GM12878 (cell line): ENCODE measurements at regions not wholly inside any gene's neighbourhood (a gene's known extent, or its start where the extent isn't known, plus 50 kb on each side); places are given as distances from the start of the nearest gene placed in this dataset.

Source experiments
- ATAC-seq: fragments of 200-7000 bp; cut with Tn5 transposase; 3 replicates; pipeline ENCODE4 v1.9.1; 2020; ENCODE audit warnings: mild to moderate bottlenecking, moderate library complexity
- BruUV-seq: library from RNA; stranded (reverse); fragments of 400-500 nt; replicated peaks from 2 replicates; lab custom pipeline; 2021; lab: Mats Ljungman, UMichigan
- CTCF ChIA-PET: fragments of 300-600 bp; sonication (Branson Sonifier 250); formaldehyde crosslinking; extraction: SDS; loops from one replicate; lab custom pipeline; 2021; ENCODE audit warnings: inconsistent platforms; lab: Yijun Ruan, JAX
- POLR2A ChIA-PET: fragments of 350-600 bp; formaldehyde crosslinking; extraction: SDS; loops from one replicate; lab custom pipeline; 2021; ENCODE audit warnings: inconsistent platforms; lab: Charles Lee
- RAD21 ChIA-PET: fragments of 300-600 bp; sonication (Branson Sonifier 250); formaldehyde crosslinking; loops from one replicate; lab custom pipeline; 2023; ENCODE audit warnings: antibody characterized with exemption; ENCODE audit not compliant: unreplicated experiment; lab: Charles Lee
- SMC1A ChIA-PET: fragments of 300-600 bp; sonication (Branson Sonifier 250); formaldehyde crosslinking; loops from one replicate; lab custom pipeline; 2023; ENCODE audit not compliant: unreplicated experiment, uncharacterized antibody; lab: Charles Lee
- DNase-seq: peaks from one replicate; pipeline ENCODE4 v3.0.0-alpha.2; 2011; ENCODE audit warnings: low read depth, low spot score
- FAIRE-seq: peaks from 3 replicates; lab custom pipeline; 2011; peaks lifted over from hg19 to GRCh38; lab: Jason Lieb, UNC
- H2AFZ ChIP-seq: 2 replicates; pipeline ENCODE4 v1.6.0; 2011; ENCODE audit warnings: low read depth, low read length, control low read depth; ENCODE audit not compliant: control insufficient read depth
- H3K27ac ChIP-seq: 2 replicates; pipeline ENCODE4 v1.5.1; 2011; ENCODE audit warnings: control low read depth; ENCODE audit not compliant: control insufficient read depth, insufficient read depth
- H3K27me3 ChIP-seq, 2 experiments: replicated peaks in 1 of 2; 2 replicates each; pipeline versions ENCODE4 v1.6.0 to v1.6.1; 2011; ENCODE audit warnings: low read length in 1 of 2; ENCODE audit not compliant: control insufficient read depth in 2 of 2, insufficient read depth in 2 of 2
- H3K36me3 ChIP-seq, 2 experiments: 2 replicates each; pipeline ENCODE4 v1.5.1; 2011; ENCODE audit warnings: low read length in 1 of 2; ENCODE audit not compliant: control insufficient read depth in 2 of 2, insufficient read depth in 2 of 2
- H3K4me1 ChIP-seq: 2 replicates; pipeline ENCODE4 v1.6.1; 2011; ENCODE audit warnings: mild to moderate bottlenecking, low read length, moderate library complexity, mixed read lengths; ENCODE audit not compliant: control insufficient read depth, insufficient read depth
- H3K4me2 ChIP-seq: 2 replicates; pipeline ENCODE4 v1.6.0; 2011; ENCODE audit warnings: control low read depth; ENCODE audit not compliant: control insufficient read depth, insufficient read depth
- H3K4me3 ChIP-seq: fragments of 200-600 bp; sonication (generic); 2 replicates; pipeline ENCODE4 v1.5.1; 2016
- H3K79me2 ChIP-seq: 2 replicates; pipeline ENCODE4 v1.6.0; 2011; ENCODE audit warnings: low read length; ENCODE audit not compliant: control insufficient read depth, insufficient read depth
- H3K9ac ChIP-seq: 2 replicates; pipeline ENCODE4 v1.8.0; 2011; ENCODE audit warnings: low read length, control low read depth, mixed read lengths; ENCODE audit not compliant: control insufficient read depth, insufficient read depth
- H3K9me3 ChIP-seq: replicated peaks from 3 replicates; pipeline ENCODE4 v1.5.1; 2011; ENCODE audit warnings: mild to moderate bottlenecking, low read length; ENCODE audit not compliant: control insufficient read depth, insufficient read depth
- H4K20me1 ChIP-seq: 2 replicates; pipeline ENCODE4 v1.6.0; 2011; ENCODE audit not compliant: control insufficient read depth, insufficient read depth
- BACH1 ChIP-seq: fragments of 450-650 bp; IDR thresholded peaks from 2 replicates; pipeline ENCODE4 v1.6.1; 2017; ENCODE audit warnings: mild to moderate bottlenecking, borderline replicate concordance
- CBFB ChIP-seq: IDR thresholded peaks from 2 replicates; pipeline ENCODE4 v1.6.1; 2016; ENCODE audit warnings: antibody characterized with exemption, low read depth
- E4F1 ChIP-seq: fragments of 450-650 bp; IDR thresholded peaks from 2 replicates; pipeline ENCODE4 v1.6.1; 2018; ENCODE audit warnings: borderline replicate concordance, mild to moderate bottlenecking; ENCODE audit not compliant: partially characterized antibody
- EP300 ChIP-seq, 2 experiments: fragments of 150-350 bp in 1 of 2; IDR thresholded peaks; 2 replicates each; pipeline ENCODE4 v1.6.1; 2011 to 2012; ENCODE audit warnings: low read depth in 2 of 2, low read length in 2 of 2, borderline replicate concordance in 1 of 2, improper control_type of control experiment in 1 of 2, inconsistent platforms in 1 of 2; ENCODE audit not compliant: control insufficient read depth in 1 of 2
- GABPA ChIP-seq: IDR thresholded peaks from 2 replicates; pipeline ENCODE4 v1.6.1; 2014; ENCODE audit warnings: antibody characterized with exemption, low read depth, mild to moderate bottlenecking, inconsistent platforms
- SREBF2 ChIP-seq: IDR thresholded peaks from 2 replicates; pipeline ENCODE4 v1.6.1; 2012; ENCODE audit warnings: mild to moderate bottlenecking, low read length
- TBL1XR1 ChIP-seq: IDR thresholded peaks from 2 replicates; pipeline ENCODE4 v1.6.1; 2012; ENCODE audit warnings: low read depth, low read length, improper control_type of control experiment
- ZNF217 ChIP-seq: fragments of 450-650 bp; IDR thresholded peaks from 2 replicates; pipeline ENCODE4 v1.6.1; 2017; ENCODE audit warnings: antibody characterized with exemption, mild to moderate bottlenecking
- WGBS: methylation state at CpG from one replicate; pipeline ENCODE4 v1.1.6; 2016; ENCODE audit warnings: low lambda C conversion rate; ENCODE audit not compliant: insufficient replicate concordance, insufficient coverage; ENCODE audit errors: missing lambda C conversion rate; 5-methylcytosine and 5-hydroxymethylcytosine counted together
- in situ Hi-C: fragments of 300-500 bp; cut with MboI; formaldehyde crosslinking; loops from 9 replicates; pipeline ENCODE4 v1.14.3; 2018; ENCODE audit warnings: mixed read lengths
- intact Hi-C: fragments of 100-400 bp; cut with micrococcal nuclease; formaldehyde crosslinking; loops from one replicate; pipeline ENCODE4 v1.14.2; 2022; ENCODE audit not compliant: unreplicated experiment
- TF ChIP-seq, protein P1 (sequence below), 3 experiments: IDR thresholded peaks in 2 of 3; conservative IDR thresholded peaks in 1 of 3; 2 replicates each; pipeline ENCODE4 v1.5.1; 2011; ENCODE audit warnings: low read depth in 3 of 3, low read length in 3 of 3, mild to moderate bottlenecking in 3 of 3, control low read depth in 2 of 3, moderate library complexity in 2 of 3, inconsistent platforms in 1 of 3, mixed read lengths in 1 of 3; ENCODE audit not compliant: control insufficient read depth in 2 of 3, insufficient read depth in 1 of 3; ENCODE audit errors: extremely low read depth in 1 of 3
- TF ChIP-seq, protein P2 (sequence below): fragments of 450-650 bp; formaldehyde crosslinking; IDR thresholded peaks from 2 replicates; pipeline ENCODE4 v1.4.0; 2020; ENCODE audit warnings: mild to moderate bottlenecking, moderate library complexity

DNA sequence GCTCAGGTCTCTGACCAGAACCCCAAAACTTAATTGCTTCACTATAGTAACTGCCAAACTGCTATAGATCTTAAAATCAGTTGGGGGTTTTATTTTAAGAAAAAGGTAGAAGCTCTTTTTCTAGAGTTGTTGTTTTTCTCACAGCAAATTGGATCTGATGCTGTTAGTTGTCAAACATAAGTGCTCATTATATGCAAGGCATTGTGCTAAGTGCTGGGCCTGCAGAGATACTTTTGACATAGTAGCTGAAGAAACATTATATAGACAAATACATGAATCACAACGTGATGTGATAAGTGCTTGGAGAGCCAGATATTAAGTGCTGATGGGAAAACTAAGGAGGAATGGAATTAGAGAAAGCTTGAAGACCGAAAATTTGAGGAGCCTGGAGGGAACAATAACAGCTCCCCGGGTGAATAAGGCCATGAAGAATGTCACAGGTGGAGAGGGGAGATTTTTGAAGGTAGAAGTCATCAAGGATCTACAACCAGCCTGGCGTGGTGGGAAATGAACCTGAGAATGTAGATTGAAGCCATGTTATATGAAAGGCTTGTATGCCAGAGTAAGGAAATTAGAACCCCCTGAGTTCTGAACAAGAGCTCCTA, 126.5 kb downstream of the DYRK2 start:
- Histone ChIP-seq H3K4me1 (no peaks in the 10 kb centered on the region), H3K36me3 (no peaks in the 10 kb centered on the region), H3K4me2 (no peak overlapping the region), H3K9me3 (no peaks in the 10 kb centered on the region), H3K27me3 (no peaks in the 10 kb centered on the region), H3K4me3 (no peak overlapping the region), H3K27ac (no peak overlapping the region), H2AFZ (no peak overlapping the region), H4K20me1 (no peaks in the 10 kb centered on the region), H3K79me2 (no peaks in the 10 kb centered on the region), H3K9ac (no peak overlapping the region)
- ChIA-PET SMC1A (interaction anchor here (1.2 to 2.0 kb wide), 3 partner anchors 11 to 33 kb away, joined by 3 to 6 read pairs (median 3); no protein-coding TSS in a partner anchor), CTCF (interaction anchor here (0.9 to 1.2 kb wide), 2 partner anchors 40 to 167 kb away, joined by 3 to 5 read pairs; no protein-coding TSS in a partner anchor), POLR2A (interaction anchor here (0.6 to 1.2 kb wide), 2 partner anchors 75 to 336 kb away, joined by 3 to 4 read pairs; no protein-coding TSS in a partner anchor), RAD21 (no interaction called here)
- intact Hi-C loops, result no loop called here
- no TSS peak for BruUV-seq
- in situ Hi-C loops, result no loop called here
- 34% methylated on average over 4 of the region's 4 CpGs for WGBS
- DNase-seq (no peak), FAIRE-seq (no peak), ATAC-seq (no peak)
- TF ChIP-seq TBL1XR1, result no peak
- no peak for TF ChIP-seq ZNF217
- TF ChIP-seq, protein P1, sequence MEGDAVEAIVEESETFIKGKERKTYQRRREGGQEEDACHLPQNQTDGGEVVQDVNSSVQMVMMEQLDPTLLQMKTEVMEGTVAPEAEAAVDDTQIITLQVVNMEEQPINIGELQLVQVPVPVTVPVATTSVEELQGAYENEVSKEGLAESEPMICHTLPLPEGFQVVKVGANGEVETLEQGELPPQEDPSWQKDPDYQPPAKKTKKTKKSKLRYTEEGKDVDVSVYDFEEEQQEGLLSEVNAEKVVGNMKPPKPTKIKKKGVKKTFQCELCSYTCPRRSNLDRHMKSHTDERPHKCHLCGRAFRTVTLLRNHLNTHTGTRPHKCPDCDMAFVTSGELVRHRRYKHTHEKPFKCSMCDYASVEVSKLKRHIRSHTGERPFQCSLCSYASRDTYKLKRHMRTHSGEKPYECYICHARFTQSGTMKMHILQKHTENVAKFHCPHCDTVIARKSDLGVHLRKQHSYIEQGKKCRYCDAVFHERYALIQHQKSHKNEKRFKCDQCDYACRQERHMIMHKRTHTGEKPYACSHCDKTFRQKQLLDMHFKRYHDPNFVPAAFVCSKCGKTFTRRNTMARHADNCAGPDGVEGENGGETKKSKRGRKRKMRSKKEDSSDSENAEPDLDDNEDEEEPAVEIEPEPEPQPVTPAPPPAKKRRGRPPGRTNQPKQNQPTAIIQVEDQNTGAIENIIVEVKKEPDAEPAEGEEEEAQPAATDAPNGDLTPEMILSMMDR (IDR thresholded peaks at IDR 0.05 in 2 of 3, conservative IDR thresholded peaks at IDR 0.05 in 1 of 3; ENCODE audit: control insufficient read depth in 2 of 3, extremely low read depth in 1 of 3, insufficient read depth in 1 of 3, low read depth in 3 of 3, low read length in 3 of 3), result no peak
- TF ChIP-seq E4F1, result no peak
- no peak for TF ChIP-seq CBFB
- TF ChIP-seq BACH1, result no peak
- no peak for TF ChIP-seq SREBF2
- TF ChIP-seq GABPA, result no peak
- TF ChIP-seq EP300 (IDR thresholded peaks at IDR 0.05; ENCODE audit: borderline replicate concordance in 1 of 2, control insufficient read depth in 1 of 2, low read depth in 2 of 2, low read length in 2 of 2), result no peak
- TF ChIP-seq, protein P2, sequence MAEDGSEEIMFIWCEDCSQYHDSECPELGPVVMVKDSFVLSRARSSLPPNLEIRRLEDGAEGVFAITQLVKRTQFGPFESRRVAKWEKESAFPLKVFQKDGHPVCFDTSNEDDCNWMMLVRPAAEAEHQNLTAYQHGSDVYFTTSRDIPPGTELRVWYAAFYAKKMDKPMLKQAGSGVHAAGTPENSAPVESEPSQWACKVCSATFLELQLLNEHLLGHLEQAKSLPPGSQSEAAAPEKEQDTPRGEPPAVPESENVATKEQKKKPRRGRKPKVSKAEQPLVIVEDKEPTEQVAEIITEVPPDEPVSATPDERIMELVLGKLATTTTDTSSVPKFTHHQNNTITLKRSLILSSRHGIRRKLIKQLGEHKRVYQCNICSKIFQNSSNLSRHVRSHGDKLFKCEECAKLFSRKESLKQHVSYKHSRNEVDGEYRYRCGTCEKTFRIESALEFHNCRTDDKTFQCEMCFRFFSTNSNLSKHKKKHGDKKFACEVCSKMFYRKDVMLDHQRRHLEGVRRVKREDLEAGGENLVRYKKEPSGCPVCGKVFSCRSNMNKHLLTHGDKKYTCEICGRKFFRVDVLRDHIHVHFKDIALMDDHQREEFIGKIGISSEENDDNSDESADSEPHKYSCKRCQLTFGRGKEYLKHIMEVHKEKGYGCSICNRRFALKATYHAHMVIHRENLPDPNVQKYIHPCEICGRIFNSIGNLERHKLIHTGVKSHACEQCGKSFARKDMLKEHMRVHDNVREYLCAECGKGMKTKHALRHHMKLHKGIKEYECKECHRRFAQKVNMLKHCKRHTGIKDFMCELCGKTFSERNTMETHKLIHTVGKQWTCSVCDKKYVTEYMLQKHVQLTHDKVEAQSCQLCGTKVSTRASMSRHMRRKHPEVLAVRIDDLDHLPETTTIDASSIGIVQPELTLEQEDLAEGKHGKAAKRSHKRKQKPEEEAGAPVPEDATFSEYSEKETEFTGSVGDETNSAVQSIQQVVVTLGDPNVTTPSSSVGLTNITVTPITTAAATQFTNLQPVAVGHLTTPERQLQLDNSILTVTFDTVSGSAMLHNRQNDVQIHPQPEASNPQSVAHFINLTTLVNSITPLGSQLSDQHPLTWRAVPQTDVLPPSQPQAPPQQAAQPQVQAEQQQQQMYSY (CRISPR knock-in tag), result no peak
